ENCODE measurements at regions not wholly inside any gene's neighbourhood (a gene's known extent, or its start where the extent isn't known, plus 50 kb on each side); places are given as distances from the start of the nearest gene placed in this dataset.

- no peak for DNase-seq (ENCODE audit: low read depth)
- TF ChIP-seq, protein P1, sequence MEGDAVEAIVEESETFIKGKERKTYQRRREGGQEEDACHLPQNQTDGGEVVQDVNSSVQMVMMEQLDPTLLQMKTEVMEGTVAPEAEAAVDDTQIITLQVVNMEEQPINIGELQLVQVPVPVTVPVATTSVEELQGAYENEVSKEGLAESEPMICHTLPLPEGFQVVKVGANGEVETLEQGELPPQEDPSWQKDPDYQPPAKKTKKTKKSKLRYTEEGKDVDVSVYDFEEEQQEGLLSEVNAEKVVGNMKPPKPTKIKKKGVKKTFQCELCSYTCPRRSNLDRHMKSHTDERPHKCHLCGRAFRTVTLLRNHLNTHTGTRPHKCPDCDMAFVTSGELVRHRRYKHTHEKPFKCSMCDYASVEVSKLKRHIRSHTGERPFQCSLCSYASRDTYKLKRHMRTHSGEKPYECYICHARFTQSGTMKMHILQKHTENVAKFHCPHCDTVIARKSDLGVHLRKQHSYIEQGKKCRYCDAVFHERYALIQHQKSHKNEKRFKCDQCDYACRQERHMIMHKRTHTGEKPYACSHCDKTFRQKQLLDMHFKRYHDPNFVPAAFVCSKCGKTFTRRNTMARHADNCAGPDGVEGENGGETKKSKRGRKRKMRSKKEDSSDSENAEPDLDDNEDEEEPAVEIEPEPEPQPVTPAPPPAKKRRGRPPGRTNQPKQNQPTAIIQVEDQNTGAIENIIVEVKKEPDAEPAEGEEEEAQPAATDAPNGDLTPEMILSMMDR (IDR thresholded peaks at IDR 0.05; ENCODE audit: insufficient read depth, low read depth, low read length): no peak
- H3K4me3 ChIP-seq (ENCODE audit: low read depth, low read length): no peak overlapping the region
Observed at GRCh38 chr3:106282943-106283342, 414.1 kb upstream of the CBLB start.

GRCh38 chr3:106288781-106289180 is 420.0 kb upstream of the CBLB start:
- DNase-seq (ENCODE audit: low read depth): no peak
- TF ChIP-seq, protein P1 (IDR thresholded peaks at IDR 0.05; ENCODE audit: insufficient read depth, low read depth, low read length): no peak
- H3K4me3 ChIP-seq (ENCODE audit: low read depth, low read length): no peak overlapping the region

DNA sequence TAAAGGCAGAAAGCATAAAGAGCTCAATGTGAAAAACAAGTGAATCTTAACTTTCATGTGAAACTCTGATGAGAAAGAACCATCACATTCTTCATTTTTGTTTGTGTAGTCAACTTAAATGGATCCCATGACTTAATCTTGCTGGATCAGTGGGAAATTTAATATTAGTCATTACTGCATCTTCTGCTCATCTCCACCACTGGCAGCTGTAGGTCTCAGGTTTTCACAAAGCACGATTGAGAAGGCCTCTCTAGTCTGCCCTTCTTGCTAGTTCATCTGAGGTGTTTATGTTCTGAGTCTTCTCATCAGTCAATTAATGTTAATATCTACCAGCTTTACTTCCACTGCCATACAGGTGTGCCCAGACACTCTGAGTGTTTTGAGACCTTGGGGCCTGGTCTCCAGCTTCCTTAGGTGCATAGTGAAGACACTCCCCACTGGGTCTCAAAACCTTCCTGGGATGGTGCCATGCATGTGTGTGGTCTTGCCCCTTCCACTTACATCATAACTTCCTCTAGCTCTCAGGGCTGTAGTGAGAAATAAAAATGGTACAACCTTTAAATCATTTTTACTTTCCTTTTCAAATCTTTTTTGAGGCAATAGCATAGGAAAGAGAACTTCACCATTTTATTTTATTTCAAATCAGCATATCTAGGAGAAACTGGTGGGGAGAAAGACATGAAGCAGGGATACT is 421.6 kb upstream of the CBLB start:
- H3K4me3 ChIP-seq (ENCODE audit: low read depth, low read length): no peak overlapping the region
- TF ChIP-seq, protein P1 (IDR thresholded peaks at IDR 0.05; ENCODE audit: insufficient read depth, low read depth, low read length): no peak
- DNase-seq (ENCODE audit: low read depth): no peak

GRCh38 chr3:106293161-106293560 is 424.3 kb upstream of the CBLB start:
- H3K4me3 ChIP-seq (ENCODE audit: low read depth, low read length): no peak overlapping the region
- TF ChIP-seq, protein P1 (IDR thresholded peaks at IDR 0.05; ENCODE audit: insufficient read depth, low read depth, low read length): no peak
- DNase-seq (ENCODE audit: low read depth): no peak

DNA sequence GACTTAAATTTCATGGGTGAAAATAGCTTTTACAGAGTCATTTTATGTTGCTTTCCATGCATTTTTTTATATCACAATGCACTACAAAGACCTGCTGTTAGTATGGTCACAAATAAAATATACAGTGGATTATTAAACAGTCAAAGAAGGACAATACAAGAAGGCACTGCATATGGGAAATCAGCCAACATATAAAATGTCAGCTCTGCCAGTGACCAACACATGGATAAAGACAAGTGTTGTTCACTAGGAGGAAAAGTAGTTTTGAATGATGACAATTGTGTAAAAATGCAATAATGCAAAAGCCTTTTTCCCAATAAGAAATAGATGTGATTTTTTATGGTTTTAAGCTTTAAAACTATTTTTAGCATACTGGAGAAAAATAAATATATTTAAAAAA is 425.3 kb upstream of the CBLB start:
- no peak overlapping the region for H3K4me3 ChIP-seq (ENCODE audit: low read depth, low read length)
- TF ChIP-seq, protein P1 (IDR thresholded peaks at IDR 0.05; ENCODE audit: insufficient read depth, low read depth, low read length): no peak
- no peak for DNase-seq (ENCODE audit: low read depth)

GRCh38 chr3:106296062-106296461 is 427.2 kb upstream of the CBLB start:
- no peak overlapping the region for H3K4me3 ChIP-seq (ENCODE audit: low read depth, low read length)
- TF ChIP-seq, protein P1 (IDR thresholded peaks at IDR 0.05; ENCODE audit: insufficient read depth, low read depth, low read length): no peak
- DNase-seq (ENCODE audit: low read depth): no peak
